Common myeloid progenitor, CD34-positive (primary cell): ENCODE measurements at regions not wholly inside any gene's neighbourhood (a gene's known extent, or its start where the extent isn't known, plus 50 kb on each side); places are given as distances from the start of the nearest gene placed in this dataset.

ENCODE experiments used
- CTCF ChIA-PET: fragments of 350-600 bp; sonication (Branson Sonifier 250); formaldehyde crosslinking; loops from one replicate; lab custom pipeline; 2021; ENCODE audit warnings: antibody characterized with exemption; lab: Charles Lee
- POLR2A ChIA-PET: fragments of 350-600 bp; sonication (Branson Sonifier 250); formaldehyde crosslinking; loops from one replicate; lab custom pipeline; 2021; ENCODE audit warnings: antibody characterized with exemption; lab: Charles Lee
- DNase-seq, 3 donors: peaks; one replicate each; pipeline versions ENCODE4 v3.0.0 to v3.0.0-alpha.2; 2013
- H3K27ac ChIP-seq, 2 experiments: 1 replicate in 1 of 2; 2 replicates in 1 of 2; pipeline ENCODE4 v1.7.0; 2013; ENCODE audit warnings: inconsistent platforms in 2 of 2, low read length in 2 of 2, mild to moderate bottlenecking in 2 of 2, low read depth in 1 of 2, moderate library complexity in 1 of 2; ENCODE audit not compliant: severe bottlenecking in 2 of 2, insufficient read depth in 1 of 2, poor library complexity in 1 of 2
- H3K27me3 ChIP-seq, 5 experiments: replicated peaks in 2 of 5; 1 replicate in 3 of 5; 2 replicates in 2 of 5; pipeline versions ENCODE4 v1.6.1 to v1.7.0; 2013; ENCODE audit warnings: low read length in 4 of 5, mild to moderate bottlenecking in 2 of 5, moderate library complexity in 2 of 5, inconsistent platforms in 1 of 5; ENCODE audit not compliant: insufficient read depth in 5 of 5, control insufficient read depth in 4 of 5
- H3K36me3 ChIP-seq, 4 experiments: 1 replicate in 2 of 4; 2 replicates in 2 of 4; pipeline versions ENCODE4 v1.6.1 to v1.7.0; 2013; ENCODE audit warnings: low read length in 3 of 4, control low read depth in 1 of 4, mild to moderate bottlenecking in 1 of 4; ENCODE audit not compliant: control insufficient read depth in 4 of 4, insufficient read depth in 4 of 4
- H3K4me1 ChIP-seq, 4 experiments: 1 replicate in 3 of 4; 2 replicates in 1 of 4; pipeline versions ENCODE4 v1.6.1 to v1.7.1; 2013; ENCODE audit warnings: low read length in 3 of 4, mild to moderate bottlenecking in 3 of 4, control low read depth in 1 of 4, inconsistent platforms in 1 of 4, moderate library complexity in 1 of 4; ENCODE audit not compliant: control insufficient read depth in 4 of 4, insufficient read depth in 4 of 4; ENCODE audit errors: control extremely low read depth in 1 of 4
- H3K4me3 ChIP-seq, 7 experiments: 1 replicate in 4 of 7; 2 replicates in 3 of 7; pipeline versions ENCODE4 v1.5.1 to v1.7.0; 2013; ENCODE audit warnings: mild to moderate bottlenecking in 7 of 7, low read length in 6 of 7, moderate library complexity in 6 of 7, inconsistent platforms in 2 of 7, low read depth in 2 of 7, control low read depth in 1 of 7; ENCODE audit not compliant: insufficient read depth in 4 of 7, control insufficient read depth in 1 of 7; ENCODE audit errors: extremely low read depth in 1 of 7
- H3K9me3 ChIP-seq, 5 experiments: 1 replicate in 4 of 5; 2 replicates in 1 of 5; pipeline versions ENCODE4 v1.6.1 to v1.7.1; 2013; ENCODE audit warnings: low read length in 4 of 5, mild to moderate bottlenecking in 2 of 5, inconsistent platforms in 1 of 5, low read depth in 1 of 5, moderate library complexity in 1 of 5; ENCODE audit not compliant: control insufficient read depth in 4 of 5, insufficient read depth in 2 of 5; ENCODE audit errors: control extremely low read depth in 1 of 5
- WGBS: methylation state at CpG from one replicate; pipeline ENCODE4 v1.1.5; 2013; ENCODE audit not compliant: insufficient coverage; 5-methylcytosine and 5-hydroxymethylcytosine counted together

GRCh38 chr5:27491047-27491446 lies 452.7 kb upstream of the CDH9 start:
- Histone ChIP-seq H3K9me3 (no peaks in the 10 kb centered on the region), H3K36me3 (no peaks in the 10 kb centered on the region), H3K27ac (no peak overlapping the region), H3K4me3 (no peak overlapping the region), H3K27me3 (no peaks in the 10 kb centered on the region), H3K4me1 (no peaks in the 10 kb centered on the region)
- CTCF ChIA-PET = no interaction called here
- WGBS = no CpG with 5 or more reads among the region's 2 CpGs
- DNase-seq = no peak
- POLR2A ChIA-PET = interaction anchor here (0.8 kb wide), 1 partner anchor 70 kb away, joined by 3 read pairs; no protein-coding TSS in a partner anchor

GRCh38 chr5:27489701-27490100 lies 451.3 kb upstream of the CDH9 start:
- no peak overlapping the region for H3K27ac ChIP-seq
- no peaks in the 10 kb centered on the region for H3K9me3 ChIP-seq
- WGBS = no CpG with 5 or more reads among the region's 1 CpG
- DNase-seq = no peak
- no peak overlapping the region for H3K4me3 ChIP-seq
- CTCF ChIA-PET = no interaction called here
- POLR2A ChIA-PET = no interaction called here
- no peaks in the 10 kb centered on the region for H3K27me3 ChIP-seq
- H3K4me1 ChIP-seq = no peaks in the 10 kb centered on the region
- H3K36me3 ChIP-seq = no peaks in the 10 kb centered on the region

DNA sequence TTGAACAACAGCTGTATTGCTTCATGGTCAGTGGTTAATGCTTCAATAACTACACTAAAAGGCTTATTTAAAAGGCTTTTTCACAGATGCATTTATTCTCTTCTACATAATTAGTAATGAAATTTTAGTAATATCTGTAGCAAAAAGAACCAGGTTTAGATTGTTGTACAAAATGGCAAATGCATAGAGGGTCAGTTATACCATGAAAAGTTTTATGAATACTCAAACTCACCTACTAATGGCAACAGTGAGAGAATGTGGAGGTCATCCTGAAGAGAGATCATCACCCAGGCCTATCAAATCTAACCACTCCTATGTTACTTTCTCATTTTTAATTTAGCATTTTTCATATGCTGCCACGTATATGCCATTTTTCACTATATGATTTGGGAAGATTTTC lies 444.3 kb upstream of the CDH9 start:
- WGBS = no CpG with 5 or more reads among the region's 1 CpG
- ChIA-PET POLR2A (no interaction called here), CTCF (no interaction called here)
- no peaks in the 10 kb centered on the region for H3K4me1 ChIP-seq
- no peaks in the 10 kb centered on the region for H3K27me3 ChIP-seq
- peaks cover 0 to under 1% (median 0%) of the 10 kb centered on the region in 5 experiments for H3K9me3 ChIP-seq
- H3K4me3 ChIP-seq = no peak overlapping the region
- H3K36me3 ChIP-seq = no peaks in the 10 kb centered on the region
- DNase-seq = no peak
- no peak overlapping the region for H3K27ac ChIP-seq

- DNase-seq = no peak
- H3K27me3 ChIP-seq = no peaks in the 10 kb centered on the region
- WGBS = no CpG with 5 or more reads among the region's 4 CpGs
- no peaks in the 10 kb centered on the region for H3K4me1 ChIP-seq
- no peak overlapping the region for H3K4me3 ChIP-seq
- no peak overlapping the region for H3K27ac ChIP-seq
- peaks cover 0 to 25% (median 5%) of the 10 kb centered on the region in 5 experiments for H3K9me3 ChIP-seq
- CTCF ChIA-PET = interaction anchor here (1.3 kb wide), 1 partner anchor 14 kb away, joined by 3 read pairs; no protein-coding TSS in a partner anchor
- POLR2A ChIA-PET = no interaction called here
- H3K36me3 ChIP-seq = no peaks in the 10 kb centered on the region
Observed at GRCh38 chr5:27479859-27480258, 441.5 kb upstream of the CDH9 start.

- H3K9me3 ChIP-seq = peaks cover 0 to 25% (median 5%) of the 10 kb centered on the region in 5 experiments
- ChIA-PET CTCF (no interaction called here), POLR2A (no interaction called here)
- DNase-seq = no peak
- H3K36me3 ChIP-seq = no peaks in the 10 kb centered on the region
- H3K27ac ChIP-seq = no peak overlapping the region
- no peaks in the 10 kb centered on the region for H3K27me3 ChIP-seq
- H3K4me3 ChIP-seq = no peak overlapping the region
- H3K4me1 ChIP-seq = no peaks in the 10 kb centered on the region
- 85% methylated on average over 3 of the region's 4 CpGs for WGBS
Observed at GRCh38 chr5:27477550-27477949, 439.2 kb upstream of the CDH9 start.

DNA sequence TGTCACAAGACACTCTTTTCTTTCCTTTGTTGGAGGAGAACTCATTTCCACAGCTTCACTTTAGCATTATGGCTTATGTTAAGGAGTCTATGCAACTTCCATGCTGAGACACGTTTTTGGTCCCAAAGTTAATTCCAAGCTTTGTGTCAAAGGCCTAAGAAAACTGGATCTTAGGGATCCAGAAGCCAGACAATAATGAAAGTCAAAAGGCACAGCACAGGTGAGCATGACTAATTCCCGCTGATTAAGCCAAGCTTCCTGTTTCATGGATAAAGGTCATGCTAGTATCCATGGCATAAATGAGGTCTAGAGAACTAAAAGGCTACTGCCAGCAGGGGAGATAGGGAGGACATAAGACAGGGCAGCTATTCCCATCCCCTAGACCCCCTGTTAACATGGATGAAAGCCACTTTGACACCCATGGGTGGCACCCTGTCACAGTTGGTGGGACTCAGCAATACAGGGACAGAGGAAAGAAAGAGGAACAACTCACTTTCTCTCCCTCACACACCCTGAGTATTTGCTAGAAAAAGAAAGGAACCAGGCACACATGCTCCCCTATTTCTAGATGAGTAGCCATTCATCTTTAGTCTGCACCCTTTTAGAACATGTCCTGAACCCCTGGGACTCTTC lies 438.1 kb upstream of the CDH9 start:
- Histone ChIP-seq H3K4me3 (no peak overlapping the region), H3K36me3 (no peaks in the 10 kb centered on the region), H3K9me3 (peaks cover 0 to 28% (median 5%) of the 10 kb centered on the region in 5 experiments), H3K4me1 (no peaks in the 10 kb centered on the region), H3K27me3 (no peaks in the 10 kb centered on the region), H3K27ac (no peak overlapping the region)
- CTCF ChIA-PET = no interaction called here
- no peak for DNase-seq
- POLR2A ChIA-PET = no interaction called here
- 100% methylated on average over 2 of the region's 2 CpGs for WGBS

DNA sequence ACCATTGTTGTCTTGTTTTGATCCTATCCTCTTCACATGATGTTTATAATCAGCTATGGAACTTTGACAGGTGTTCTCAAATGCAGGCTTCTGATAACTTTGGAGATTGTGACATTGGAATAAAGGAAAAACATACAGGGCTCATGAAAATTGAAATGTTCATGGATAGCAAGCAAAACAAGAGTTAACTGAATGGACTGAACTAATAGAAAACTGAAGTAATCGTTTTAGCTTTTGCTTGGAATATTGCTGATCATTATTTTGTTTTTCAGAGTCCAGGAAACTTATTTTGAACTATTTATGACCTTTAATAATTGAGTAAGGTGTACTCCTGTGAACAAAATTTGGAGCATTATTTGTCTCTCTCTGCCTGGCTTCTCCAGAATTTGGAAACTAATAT lies 436.7 kb upstream of the CDH9 start:
- ChIA-PET CTCF (no interaction called here), POLR2A (no interaction called here)
- Histone ChIP-seq H3K4me3 (no peak overlapping the region), H3K36me3 (no peaks in the 10 kb centered on the region), H3K4me1 (no peaks in the 10 kb centered on the region), H3K27ac (no peak overlapping the region), H3K9me3 (peaks cover 0 to 28% (median 5%) of the 10 kb centered on the region in 5 experiments), H3K27me3 (no peaks in the 10 kb centered on the region)
- DNase-seq = no peak
- WGBS = no CpG with 5 or more reads among the region's 1 CpG
